ENCODE measurements at regions not wholly inside any gene's neighbourhood (a gene's known extent, or its start where the extent isn't known, plus 50 kb on each side); places are given as distances from the start of the nearest gene placed in this dataset.

DNA sequence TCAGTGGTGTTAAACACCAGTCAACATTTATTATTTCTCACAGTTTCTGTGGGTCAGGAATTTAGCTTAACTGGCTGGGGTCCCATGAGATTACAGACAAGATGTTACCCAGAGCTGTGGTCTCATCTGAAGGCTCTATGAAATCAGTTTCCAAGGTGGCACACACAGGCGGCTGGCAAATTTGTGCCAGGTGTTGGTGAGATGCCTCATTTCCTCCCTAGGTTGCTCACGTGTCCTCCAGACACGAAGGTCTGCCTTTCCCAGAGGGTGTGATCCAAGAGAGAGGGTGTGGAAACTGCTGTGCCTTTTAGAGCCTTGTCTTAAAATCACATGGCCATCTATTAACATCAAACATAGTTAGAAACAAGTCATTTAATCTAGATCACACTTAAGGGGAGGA lies 209.0 kb downstream of the JCAD start:
- no peak for DNase-seq

DNA sequence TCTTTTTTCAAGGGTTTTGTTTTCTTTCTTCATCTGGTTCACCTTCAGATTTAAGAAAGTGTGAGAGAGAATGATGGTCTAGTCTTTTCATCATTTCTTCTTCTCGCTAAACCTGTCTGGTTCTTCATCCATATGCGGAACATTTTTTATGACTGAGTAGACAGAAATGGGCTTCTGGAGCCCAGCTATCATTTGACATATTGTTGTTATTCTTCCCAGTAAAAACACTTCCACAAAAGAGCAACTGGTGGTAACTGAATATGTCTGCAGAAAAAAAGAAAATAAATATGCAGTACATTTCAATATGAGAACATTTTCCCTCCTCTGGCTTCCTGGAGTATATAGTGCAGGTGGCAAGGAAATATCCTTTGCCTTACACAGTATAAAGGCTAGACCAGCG lies 209.5 kb downstream of the JCAD start:
- no peak for DNase-seq

DNA sequence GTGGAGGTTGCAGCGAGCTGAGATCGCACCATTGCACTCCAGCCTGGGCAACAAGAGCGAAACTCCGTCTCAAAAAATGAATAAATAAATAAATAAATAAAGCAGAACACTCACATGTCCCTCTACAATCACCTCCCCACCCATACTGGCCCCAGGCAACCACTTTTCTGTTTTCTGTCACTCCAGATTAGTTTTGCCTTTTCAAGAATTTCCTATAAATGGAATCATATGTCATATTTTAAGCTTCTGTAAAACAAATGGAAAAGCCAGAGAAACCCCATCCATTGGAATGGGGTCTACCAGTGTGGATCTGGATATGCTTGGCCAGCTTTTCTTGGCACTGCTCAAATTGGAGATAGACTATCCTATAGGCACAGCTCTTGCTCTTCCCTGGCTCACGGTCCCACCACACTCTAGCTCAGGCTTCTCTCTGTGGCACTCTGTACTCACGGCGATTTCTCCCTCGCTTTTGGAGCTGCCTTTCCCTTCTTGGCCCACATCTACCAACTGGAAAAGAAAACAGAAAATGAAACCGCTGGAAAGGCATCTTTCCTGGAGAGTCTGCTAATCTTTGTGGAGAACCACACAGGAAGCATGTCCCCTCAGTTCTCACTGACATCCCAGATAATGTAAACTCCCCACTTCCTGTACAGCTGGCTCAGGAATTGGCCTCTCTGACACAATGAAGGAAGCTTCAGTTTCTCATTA lies 210.1 kb downstream of the JCAD start:
- DNase-seq, result no peak

DNA sequence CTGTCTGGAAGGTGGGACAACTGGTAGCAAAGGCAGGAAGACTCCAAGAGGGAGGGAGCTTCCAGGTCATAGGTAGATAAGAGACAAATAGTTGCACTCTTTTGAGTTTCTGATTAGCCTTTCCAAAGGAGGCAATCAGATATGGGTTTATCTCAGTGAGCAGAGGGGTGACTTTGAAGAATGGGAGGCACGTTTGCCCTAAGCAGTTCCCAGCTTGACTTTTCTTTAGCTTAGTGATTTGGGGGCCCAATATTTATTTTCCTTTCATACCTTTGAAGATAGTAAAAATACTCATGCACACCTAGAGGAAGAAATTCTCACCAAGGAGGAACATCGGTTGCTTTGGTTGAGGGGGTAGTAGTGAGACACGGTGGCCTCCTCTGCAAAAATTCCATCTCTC lies 212.1 kb upstream of the SVIL start:
- DNase-seq, result no peak

DNA sequence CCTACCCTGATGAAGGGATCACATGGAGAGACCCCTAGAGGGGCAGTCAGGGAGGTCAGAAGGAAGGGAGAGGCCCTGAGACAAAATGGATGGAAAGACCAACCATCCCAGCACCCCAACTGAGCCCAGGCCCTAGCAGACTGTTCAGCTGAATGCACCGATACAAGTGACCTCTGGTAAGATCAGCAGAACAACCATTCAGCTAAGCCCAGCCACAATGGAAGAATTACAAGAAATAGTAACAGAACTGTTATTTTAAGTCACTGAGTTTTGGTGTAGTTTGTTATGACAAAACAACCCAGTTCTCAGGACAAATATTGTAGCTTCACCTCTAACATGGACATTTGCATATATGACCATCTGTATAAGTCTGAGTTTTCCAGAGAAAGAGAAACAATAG lies 210.4 kb upstream of the SVIL start:
- DNase-seq, result no peak

DNA sequence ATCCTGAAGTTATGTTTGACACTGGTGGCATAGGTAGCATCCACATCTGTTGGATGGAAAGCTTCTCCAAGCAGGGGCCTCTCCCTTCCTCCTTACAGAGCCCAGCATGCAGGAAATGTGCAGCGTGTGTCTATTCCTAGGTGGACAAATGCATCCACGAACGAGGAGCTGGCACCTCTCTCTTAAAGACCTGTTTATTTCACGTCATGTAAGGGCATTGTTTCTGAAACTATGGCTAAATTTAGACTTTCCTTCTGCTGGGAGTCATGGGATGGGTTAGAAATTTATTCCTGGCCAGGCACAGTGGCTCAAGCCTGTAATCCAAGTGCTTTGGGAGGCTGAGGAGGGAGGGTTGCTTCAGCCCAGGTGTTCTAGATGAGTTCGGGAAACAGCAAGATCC lies 208.4 kb upstream of the SVIL start:
- no peak for DNase-seq

DNA sequence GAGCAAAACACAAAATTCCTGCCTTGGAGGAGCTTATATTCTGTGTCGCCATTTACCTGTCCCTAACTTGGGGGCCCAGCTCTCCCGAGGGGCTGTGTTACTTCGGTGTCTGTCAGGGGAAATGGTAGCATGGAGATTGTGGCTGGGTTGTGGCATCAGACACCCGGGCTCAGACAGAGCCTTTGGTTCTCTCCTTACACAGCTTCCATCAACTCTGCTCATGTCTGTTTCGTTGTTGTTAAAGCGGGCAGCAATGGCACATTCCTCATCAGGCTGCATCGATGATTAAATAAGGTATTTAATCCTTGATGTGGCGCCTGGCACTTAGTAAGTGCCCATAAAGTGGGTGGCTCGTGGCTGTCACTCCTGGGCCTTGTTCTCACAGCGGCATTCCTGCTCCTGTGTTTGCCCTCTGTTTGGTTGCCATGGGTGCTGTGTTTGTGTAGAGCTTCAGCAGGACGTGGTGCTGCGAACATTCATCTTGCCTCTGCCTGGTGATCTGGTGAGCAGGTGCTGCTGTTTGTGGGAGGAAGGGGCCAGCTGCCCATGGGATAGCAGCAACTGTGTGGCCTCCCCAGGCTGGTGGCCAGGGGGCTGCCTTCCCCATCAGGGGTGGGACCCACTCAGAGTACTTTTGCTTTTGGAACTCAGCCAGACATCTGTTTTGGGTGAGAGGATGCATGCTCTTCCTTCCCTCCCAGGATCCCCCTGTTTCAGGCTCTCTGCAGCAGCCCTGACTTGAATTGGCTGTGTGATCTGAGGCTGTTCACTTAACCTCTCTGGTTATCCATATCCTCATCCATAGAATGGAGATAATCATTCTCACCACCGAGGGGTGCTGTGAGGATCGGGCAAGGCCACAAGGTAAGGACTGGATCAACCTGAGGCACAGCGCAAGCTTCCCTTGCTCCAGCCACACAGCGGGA lies 207.2 kb upstream of the SVIL start:
- DNase-seq, result no peak

DNA sequence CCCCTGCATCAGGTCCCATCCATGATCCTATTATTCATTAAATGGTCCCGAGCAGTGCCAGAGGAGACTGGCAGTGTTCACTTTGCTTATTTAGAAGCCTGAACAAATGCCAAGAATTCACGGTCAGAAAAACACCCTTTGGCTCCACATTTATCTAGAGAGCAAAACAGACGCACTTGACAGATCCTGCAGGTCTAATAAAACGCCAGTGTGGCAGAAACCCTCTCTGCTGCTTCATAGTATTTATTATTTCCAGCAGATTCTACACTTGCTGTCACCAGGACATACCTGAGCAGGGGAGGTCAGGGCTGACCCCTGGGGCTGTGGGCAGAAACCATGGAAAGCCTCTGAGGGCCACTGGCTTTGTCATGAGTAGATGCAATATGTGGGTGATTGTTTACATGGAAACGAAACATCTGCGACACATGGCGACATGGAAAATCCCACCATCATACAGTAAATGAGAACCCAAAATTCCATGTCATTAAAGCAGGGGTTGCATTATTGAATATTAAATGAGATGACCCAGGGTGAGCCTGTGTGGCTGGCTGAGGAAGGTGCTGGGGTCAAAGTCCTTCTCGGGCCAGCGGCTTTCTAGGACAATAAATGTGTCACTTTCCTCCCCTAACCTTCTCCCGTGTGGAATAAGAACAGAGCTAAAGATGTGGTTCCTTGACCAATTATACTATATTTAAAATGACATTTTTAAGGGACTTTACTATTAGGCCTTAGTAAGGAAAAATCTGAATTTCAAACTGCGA lies 205.9 kb upstream of the SVIL start:
- DNase-seq, result no peak

DNA sequence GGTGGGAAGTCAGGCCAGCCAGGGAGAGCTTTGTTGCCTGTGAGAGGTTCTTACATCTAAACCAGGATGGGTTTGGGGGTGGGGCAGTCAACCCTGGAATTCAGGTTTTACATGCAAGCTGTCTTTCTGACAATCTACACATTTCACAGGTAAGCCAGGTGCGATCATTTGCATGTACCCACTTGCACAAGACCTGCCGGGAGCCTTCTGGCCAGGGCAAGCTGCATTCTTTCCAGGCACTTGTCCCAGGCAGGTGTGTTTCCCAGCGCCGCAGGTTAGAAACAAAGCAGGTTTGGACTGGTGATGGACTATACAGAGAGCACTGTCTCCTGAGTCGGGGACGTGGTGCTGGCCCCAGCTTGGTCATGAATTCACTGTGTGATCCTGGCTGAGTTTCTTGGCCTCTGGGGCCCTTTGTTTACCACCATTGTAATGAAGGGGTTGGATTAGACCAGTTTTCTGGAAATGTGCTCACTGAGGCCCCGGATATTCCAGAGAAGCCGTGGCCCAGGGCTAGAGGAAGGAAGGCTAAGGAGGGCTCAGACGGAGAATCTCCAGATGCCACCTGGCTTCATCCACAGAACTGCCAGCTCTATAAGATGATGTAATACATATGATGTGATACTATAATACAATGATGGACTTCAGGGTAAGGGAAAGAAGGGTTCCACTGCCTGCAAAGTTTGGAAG lies 205.2 kb upstream of the SVIL start:
- DNase-seq, result no peak

DNA sequence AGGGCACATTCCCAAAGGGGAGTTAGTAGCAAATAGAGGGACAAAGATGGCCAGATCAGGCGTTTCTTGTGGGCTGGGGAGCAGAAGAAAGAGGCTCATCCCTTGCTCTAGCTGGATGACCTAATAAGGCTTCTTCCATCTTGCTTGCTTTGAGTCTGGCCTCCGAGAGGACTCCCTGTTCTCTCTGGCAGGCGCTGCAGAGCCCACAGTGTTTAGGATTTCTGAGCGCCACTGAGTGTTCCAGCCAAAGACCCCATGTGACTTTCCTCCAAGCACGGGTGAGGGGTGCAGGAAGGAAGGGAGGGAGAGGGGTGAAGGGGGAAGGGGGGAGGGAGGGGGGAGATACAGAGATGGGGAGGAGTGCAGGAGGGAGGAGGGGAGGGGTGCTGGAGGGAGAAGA lies 203.8 kb upstream of the SVIL start:
- no peak for DNase-seq

DNA sequence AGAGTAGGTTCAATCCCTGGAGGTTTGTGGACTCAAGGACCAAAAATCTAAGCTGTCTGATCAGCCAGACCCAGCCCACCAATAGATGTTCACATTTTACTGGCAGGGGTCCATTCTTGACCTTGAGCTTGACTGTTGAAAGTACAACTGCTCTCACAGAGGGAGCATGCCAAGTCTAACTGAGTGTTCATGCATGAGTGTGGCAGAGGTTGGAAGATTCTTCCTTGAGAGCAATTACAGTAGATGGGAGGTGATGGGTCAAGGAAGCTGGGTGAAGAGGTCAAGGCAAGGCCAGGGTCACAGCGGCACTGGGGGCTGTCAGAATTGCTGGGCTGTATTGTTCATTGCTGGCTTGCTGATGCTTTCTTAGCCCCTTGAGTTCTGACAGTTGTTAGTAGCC lies 202.8 kb upstream of the SVIL start:
- no peak for DNase-seq

DNA sequence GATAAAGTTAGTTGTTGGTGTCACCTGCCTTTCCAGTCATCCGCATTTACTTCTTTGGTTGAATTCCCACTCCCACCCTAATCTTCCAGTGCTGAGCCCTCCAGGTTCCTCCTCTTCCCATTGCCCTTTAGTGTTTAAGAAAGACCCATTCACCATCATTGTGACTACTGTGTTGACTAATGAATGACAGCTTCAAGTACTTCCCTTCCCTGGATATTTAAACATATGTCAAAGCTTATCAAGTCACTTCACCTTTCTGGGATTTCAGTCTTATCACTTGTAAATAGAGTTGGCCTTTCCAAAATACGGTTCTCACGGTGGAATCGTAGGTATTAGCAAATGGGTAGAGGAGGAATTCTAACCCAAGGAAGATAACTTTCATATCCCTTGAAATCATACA lies 201.6 kb upstream of the SVIL start:
- DNase-seq, result no peak

DNA sequence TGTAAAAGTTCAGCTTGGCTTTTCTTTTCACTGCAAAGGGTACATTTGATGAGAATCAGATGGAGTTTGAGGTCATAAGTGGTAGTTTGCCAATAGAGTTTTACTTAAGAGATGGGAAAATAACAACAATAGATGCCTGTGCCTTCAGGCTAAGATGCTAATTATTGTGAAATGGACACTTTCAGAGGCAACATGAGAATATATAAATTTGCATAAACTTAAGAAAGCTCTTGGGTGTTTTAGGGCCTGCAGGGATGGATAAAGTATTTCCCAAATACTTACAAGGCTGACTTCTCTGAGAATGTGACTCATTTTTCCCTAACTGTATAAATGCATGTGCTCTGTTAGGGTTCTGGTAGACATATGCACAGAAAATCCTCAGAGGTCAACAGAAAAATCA lies 200.3 kb upstream of the SVIL start:
- DNase-seq, result no peak

DNA sequence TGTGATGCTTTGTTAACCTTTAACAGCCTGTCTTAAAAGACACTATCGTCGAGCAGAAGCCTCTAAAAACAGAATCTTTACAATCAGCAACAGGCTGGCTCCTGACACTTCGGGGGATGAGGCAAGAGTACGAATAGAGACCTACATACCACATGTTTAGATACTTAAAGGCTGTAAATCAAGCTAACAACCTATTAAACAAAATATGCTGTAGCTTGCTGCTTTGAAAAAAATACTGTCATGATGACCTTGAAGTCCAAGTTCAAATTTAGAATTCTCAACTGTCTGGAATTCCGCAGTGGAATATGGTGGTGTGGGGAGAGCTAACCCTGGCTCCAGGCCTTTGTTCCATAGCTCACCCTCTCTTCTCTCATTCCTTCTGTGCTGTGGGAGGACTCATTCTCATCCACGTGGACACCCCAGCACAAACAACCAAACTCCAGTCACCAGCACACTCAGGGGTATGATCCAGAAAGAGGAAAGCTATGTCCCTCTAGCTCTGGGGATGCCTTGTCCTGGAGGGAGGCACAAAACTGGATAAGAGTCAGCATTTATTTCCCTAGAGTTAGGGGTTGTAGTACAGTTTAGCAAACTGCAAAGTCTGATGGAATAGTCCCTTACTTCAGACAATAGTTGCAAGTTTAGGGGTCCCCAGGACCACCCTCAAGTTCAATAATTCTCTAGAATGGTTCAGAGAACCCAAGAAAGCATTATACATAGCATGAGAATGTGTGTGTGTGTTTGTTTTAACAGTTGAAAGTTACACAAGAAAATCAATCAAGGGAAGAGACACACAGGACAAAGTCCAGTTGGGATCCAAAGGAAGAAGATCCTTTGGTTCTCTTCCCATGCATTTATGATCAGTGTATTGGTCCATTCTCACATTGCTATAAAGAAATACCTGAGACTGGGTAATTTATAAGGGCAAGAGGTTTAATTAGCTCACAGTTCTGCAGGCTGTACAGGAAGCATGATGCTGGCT lies 196.1 kb upstream of the SVIL start:
- no peak for DNase-seq

DNA sequence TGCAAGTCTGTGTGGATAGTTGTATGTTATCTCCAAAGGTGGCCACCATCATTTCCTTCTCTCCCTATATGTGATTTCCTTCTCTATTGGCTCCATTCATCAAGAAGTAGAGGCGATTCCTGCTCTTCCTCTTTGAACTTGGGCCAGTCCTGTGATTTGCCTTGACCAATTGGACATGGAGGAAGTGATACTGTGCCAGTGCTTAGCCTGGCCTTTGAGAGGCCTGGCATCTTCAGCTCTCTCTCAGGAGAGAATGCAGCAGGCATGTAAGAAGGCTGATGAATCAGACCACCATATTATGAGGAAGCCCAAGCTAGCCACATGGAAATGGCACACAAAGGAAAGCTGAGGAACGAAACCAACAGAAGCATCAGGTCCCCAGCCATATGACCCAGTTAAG lies 195.0 kb upstream of the SVIL start:
- no peak for DNase-seq

DNA sequence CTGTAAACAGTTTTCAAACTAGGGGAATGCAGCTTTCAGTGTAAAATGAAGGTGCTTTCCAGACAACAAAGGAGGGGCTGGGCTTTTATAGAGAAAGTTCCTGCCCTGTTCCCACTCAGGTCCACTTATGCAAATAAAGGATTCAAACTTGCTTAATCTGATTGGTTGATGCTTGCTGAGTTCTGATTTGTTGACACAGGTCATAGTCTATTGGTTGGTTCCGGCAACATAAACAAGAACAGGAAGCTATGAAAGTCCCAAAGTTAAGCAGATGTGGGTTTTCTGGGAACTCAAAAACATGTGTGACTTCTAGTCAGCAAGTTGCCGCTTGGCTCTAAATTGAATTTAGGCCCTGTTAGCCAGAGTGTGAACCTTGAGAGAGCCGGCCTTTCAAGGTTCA lies 194.2 kb upstream of the SVIL start:
- DNase-seq, result no peak

DNA sequence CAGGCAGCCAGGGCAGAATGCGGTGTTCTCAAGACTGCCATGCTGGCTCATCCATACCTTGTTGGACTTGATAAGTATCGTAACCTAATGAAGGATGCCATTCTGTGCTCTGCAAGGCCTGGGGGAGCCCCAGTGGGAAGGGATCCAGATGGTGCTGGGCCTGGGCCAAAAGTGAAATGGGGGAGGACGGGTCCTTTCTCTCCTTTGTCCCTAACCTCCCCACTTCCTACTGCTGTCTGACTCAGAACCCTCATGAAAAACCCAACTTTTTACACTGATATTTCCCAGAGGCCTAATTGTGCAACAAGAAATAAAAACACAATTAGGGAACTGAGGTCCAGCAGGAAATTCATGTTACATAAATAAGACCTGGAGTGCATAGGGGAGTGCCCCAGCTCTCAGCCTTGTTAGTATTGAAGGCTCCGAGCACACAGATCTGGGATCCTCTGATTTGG lies 193.7 kb upstream of the SVIL start:
- DNase-seq, result no peak

DNA sequence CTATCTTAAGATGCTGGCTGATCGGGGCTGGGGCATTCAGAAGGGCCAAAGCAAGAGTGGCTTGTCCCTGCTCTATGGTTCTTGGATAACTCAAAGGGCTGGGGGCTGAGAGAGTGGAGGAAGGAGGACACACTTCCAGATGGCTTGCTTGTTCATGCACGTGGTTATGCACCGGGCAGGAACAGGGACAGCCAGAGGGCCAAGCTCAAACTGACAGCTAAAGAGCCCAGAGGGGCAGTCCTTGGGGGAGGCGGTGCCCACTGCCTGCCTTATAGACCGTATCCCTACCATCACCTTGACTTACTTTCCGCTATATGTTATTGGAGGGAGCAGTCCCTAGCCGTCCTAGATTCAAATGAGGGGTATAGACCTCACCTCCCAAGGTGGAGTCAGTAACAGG lies 192.7 kb upstream of the SVIL start:
- no peak for DNase-seq

DNA sequence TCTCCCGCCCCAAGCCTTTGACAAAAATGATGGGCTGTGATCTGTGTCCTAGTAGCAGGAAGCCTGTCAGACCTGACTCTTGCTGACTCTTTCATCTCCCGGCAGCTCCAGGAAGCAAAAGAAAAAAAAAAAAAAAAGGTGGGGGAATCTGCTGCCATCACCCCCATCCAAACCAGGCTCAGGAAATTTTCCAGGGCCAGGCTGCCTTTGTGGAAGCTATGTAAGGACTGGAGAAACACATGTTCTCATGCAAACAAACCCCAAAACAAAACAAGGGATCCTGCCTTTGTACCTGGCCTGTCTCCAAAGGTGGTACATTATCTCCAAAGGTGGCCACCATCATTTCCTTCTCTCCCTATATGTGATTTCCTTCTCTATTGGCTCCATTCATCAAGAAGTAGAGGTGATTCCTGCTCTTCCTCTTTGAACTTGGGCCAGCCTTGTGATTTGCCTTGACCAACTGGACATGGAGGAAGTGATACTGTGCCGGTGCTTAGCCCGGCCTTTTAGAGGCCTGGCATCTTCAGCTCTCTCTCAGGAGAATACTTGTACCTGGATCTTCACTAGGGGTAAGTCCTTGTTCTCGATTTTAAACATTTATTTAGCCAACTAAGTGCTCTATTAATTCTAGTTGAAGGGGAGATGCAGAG lies 192.2 kb upstream of the SVIL start:
- DNase-seq, result no peak

DNA sequence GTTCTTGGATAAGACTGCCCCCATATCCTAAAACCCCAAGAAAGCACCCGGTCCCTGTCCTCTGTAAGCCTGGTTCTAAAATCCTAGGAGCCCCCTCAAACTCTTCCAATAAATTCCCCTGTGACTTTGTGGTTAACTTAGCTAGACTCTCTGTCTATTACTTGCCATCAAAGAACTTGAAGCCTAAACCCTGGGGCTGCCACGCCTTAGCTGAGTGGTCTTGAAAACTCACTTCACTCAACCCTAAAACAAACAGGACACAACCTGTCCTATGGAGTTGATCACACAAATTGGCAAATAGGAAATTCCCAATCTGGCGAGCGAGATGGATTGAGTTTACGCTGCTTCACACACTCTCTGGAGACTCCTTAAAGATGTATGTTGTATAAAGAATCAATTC lies 191.4 kb upstream of the SVIL start:
- no peak for DNase-seq

DNA sequence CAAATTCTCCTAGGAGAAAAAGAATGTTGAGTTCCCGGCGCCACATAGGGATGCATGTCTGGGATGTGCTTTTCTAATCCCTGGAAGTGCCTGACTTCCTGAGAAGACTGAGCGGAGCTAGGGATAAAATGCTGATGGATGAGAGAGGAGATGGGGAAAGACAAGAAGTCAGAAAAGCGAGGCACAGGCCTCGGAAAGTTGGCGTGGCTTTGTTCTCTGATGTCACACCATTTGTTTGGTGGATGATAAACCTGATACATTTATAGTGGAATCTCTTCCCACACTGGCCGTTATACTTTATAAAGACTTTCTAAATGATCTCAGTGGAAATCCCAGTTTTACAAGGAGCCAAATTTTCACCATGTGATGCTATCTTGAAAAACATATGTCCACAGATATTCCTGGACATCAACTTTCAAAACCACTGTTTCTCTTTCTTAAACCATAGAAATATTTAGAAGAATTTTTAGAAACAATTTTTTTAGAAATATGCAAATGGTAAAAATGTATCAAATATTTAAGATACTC lies 188.8 kb upstream of the SVIL start:
- DNase-seq, result no peak

All from activated CD4-positive, alpha-beta T cell treated with anti-CD3 and anti-CD28 coated beads for 4 hours (primary cell).